Stimulated activated CD8-positive, alpha-beta memory T cell treated with anti-CD3 and anti-CD28 coated beads, Interleukin-4, amount 100 ng/mL, for 48 hours (primary cell): ENCODE measurements at regions not wholly inside any gene's neighbourhood (a gene's known extent, or its start where the extent isn't known, plus 50 kb on each side); places are given as distances from the start of the nearest gene placed in this dataset.

Experiments used
- DNase-seq: peaks from one replicate; pipeline ENCODE4 v3.0.0-alpha.2; 2020

GRCh38 chr15:26178640-26179220 lies 315.6 kb upstream of the ATP10A start:
- DNase-seq: no peak

- DNase-seq: no peak
These were observed 314.7 kb upstream of the ATP10A start for GRCh38 chr15:26177816-26178215.

GRCh38 chr15:26176831-26177230 lies 313.7 kb upstream of the ATP10A start:
- DNase-seq: no peak

- no peak for DNase-seq
These were observed 308.1 kb upstream of the ATP10A start for GRCh38 chr15:26171266-26171665.

GRCh38 chr15:26166429-26166828 lies 303.3 kb upstream of the ATP10A start:
- DNase-seq: no peak

- DNase-seq: no peak
These were observed 302.4 kb upstream of the ATP10A start for GRCh38 chr15:26165546-26165945.

- no peak for DNase-seq
These were observed 297.2 kb upstream of the ATP10A start for GRCh38 chr15:26160343-26160742.

GRCh38 chr15:26158176-26158575 lies 295.0 kb upstream of the ATP10A start:
- DNase-seq: no peak

GRCh38 chr15:26157081-26157480 lies 294.0 kb upstream of the ATP10A start:
- no peak for DNase-seq

- no peak for DNase-seq
These were observed 292.9 kb upstream of the ATP10A start for GRCh38 chr15:26156051-26156450.

GRCh38 chr15:26148156-26148860 lies 285.2 kb upstream of the ATP10A start:
- no peak for DNase-seq

GRCh38 chr15:26146202-26146601 lies 283.1 kb upstream of the ATP10A start:
- DNase-seq: no peak

- no peak for DNase-seq
These were observed 282.7 kb upstream of the ATP10A start for GRCh38 chr15:26145796-26146195.

GRCh38 chr15:26144836-26145235 lies 281.7 kb upstream of the ATP10A start:
- DNase-seq: no peak

GRCh38 chr15:26143221-26143620 lies 280.1 kb upstream of the ATP10A start:
- DNase-seq: no peak

GRCh38 chr15:26134812-26135211 lies 271.7 kb upstream of the ATP10A start:
- no peak for DNase-seq

GRCh38 chr15:26134152-26134551 lies 271.0 kb upstream of the ATP10A start:
- DNase-seq: no peak

- DNase-seq: no peak
These were observed 269.7 kb upstream of the ATP10A start for GRCh38 chr15:26132811-26133210.

GRCh38 chr15:26129852-26130251 lies 266.7 kb upstream of the ATP10A start:
- DNase-seq: no peak

GRCh38 chr15:26128611-26129140 lies 265.5 kb upstream of the ATP10A start:
- no peak for DNase-seq

GRCh38 chr15:26126819-26127387 lies 263.8 kb upstream of the ATP10A start:
- no peak for DNase-seq

GRCh38 chr15:26126070-26126469 lies 262.9 kb upstream of the ATP10A start:
- DNase-seq: no peak

- no peak for DNase-seq
These were observed 262.5 kb upstream of the ATP10A start for GRCh38 chr15:26125664-26126063.

- DNase-seq: no peak
These were observed 256.2 kb upstream of the ATP10A start for GRCh38 chr15:26119322-26119721.
